Islet of Langerhans (tissue), 1 donor: ENCODE measurements at regions not wholly inside any gene's neighbourhood (a gene's known extent, or its start where the extent isn't known, plus 50 kb on each side); places are given as distances from the start of the nearest gene placed in this dataset.
"Not testable (repeated sequence)": the region's sequence is repeated elsewhere in the genome, so short reads cannot be mapped to it uniquely, and the experiment has no call there.

Source experiments
- FAIRE-seq: peaks from one replicate; lab custom pipeline; 2011; peaks lifted over from hg19 to GRCh38; lab: Jason Lieb, UNC

GRCh38 chr5:30150231-30150630 lies 1043.3 kb upstream of the CDH6 start:
- FAIRE-seq, result no peak

- FAIRE-seq, result no peak
Observed at GRCh38 chr5:30149526-30149925, 1044.0 kb upstream of the CDH6 start.

GRCh38 chr5:30147976-30148375 lies 1045.5 kb upstream of the CDH6 start:
- FAIRE-seq, result no peak

GRCh38 chr5:30144059-30144458 lies 1049.4 kb upstream of the CDH6 start:
- not testable (repeated sequence) for FAIRE-seq

GRCh38 chr5:30142432-30142831 lies 1051.1 kb upstream of the CDH6 start:
- no peak for FAIRE-seq

GRCh38 chr5:30121043-30121442 lies 1072.4 kb upstream of the CDH6 start:
- no peak for FAIRE-seq

- FAIRE-seq, result no peak
Observed at GRCh38 chr5:30117135-30117534, 1076.4 kb upstream of the CDH6 start.

- FAIRE-seq, result no peak
Observed at GRCh38 chr5:30113542-30113941, 1079.9 kb upstream of the CDH6 start.

- no peak for FAIRE-seq
Observed at GRCh38 chr5:30112867-30113266, 1080.6 kb upstream of the CDH6 start.

GRCh38 chr5:30108051-30108450 lies 1085.4 kb upstream of the CDH6 start:
- no peak for FAIRE-seq

GRCh38 chr5:30106596-30106995 lies 1086.9 kb upstream of the CDH6 start:
- FAIRE-seq, result no peak

- FAIRE-seq, result no peak
Observed at GRCh38 chr5:30104872-30105596, 1088.5 kb upstream of the CDH6 start.

GRCh38 chr5:30103452-30104202 lies 1089.9 kb upstream of the CDH6 start:
- no peak for FAIRE-seq

- no peak for FAIRE-seq
Observed at GRCh38 chr5:30103052-30103451, 1090.4 kb upstream of the CDH6 start.

GRCh38 chr5:30102185-30102584 lies 1091.3 kb upstream of the CDH6 start:
- FAIRE-seq, result no peak

GRCh38 chr5:30100929-30101328 lies 1092.6 kb upstream of the CDH6 start:
- FAIRE-seq, result no peak

GRCh38 chr5:30100148-30100713 lies 1093.3 kb upstream of the CDH6 start:
- FAIRE-seq, result no peak

GRCh38 chr5:30099634-30100033 lies 1093.9 kb upstream of the CDH6 start:
- no peak for FAIRE-seq

- FAIRE-seq, result no peak
Observed at GRCh38 chr5:30098940-30099339, 1094.5 kb upstream of the CDH6 start.

GRCh38 chr5:30092548-30092947 lies 1100.9 kb upstream of the CDH6 start:
- FAIRE-seq, result no peak

- FAIRE-seq, result no peak
Observed at GRCh38 chr5:30069441-30070263, 1123.8 kb upstream of the CDH6 start.

GRCh38 chr5:30063503-30063902 lies 1130.0 kb upstream of the CDH6 start:
- FAIRE-seq, result no peak

- FAIRE-seq, result no peak
Observed at GRCh38 chr5:30051976-30052375, 1141.5 kb upstream of the CDH6 start.
